Pancreas (tissue), 10 donors: ENCODE measurements at regions not wholly inside any gene's neighbourhood (a gene's known extent, or its start where the extent isn't known, plus 50 kb on each side); places are given as distances from the start of the nearest gene placed in this dataset.

ENCODE experiments used
- ATAC-seq, 4 donors: fragments of 200-7000 bp; cut with Tn5 transposase; one replicate each; pipeline versions ENCODE4 v1.8.0 to v1.9.1; 2020; ENCODE audit warnings: mild to moderate bottlenecking in 4 of 4, moderate library complexity in 4 of 4
- DNase-seq, 6 donors: peaks; one replicate each; pipeline ENCODE4 v3.0.0-alpha.2; 2020
- FAIRE-seq: peaks from 2 replicates; lab custom pipeline; 2012; peaks lifted over from hg19 to GRCh38; lab: Jason Lieb, UNC
- H3K27ac ChIP-seq, 4 donors: fragments of 200-600 bp; sonication (generic); 1 replicate in 3 of 4; 2 replicates in 1 of 4; pipeline versions ENCODE4 v1.5.0 to v1.8.0; 2020
- H3K27me3 ChIP-seq, 4 donors: fragments of 200-600 bp; one replicate each; pipeline ENCODE4 v1.8.0; 2021
- H3K36me3 ChIP-seq, 3 donors: fragments of 200-600 bp; sonication (generic) in 1 of 3; one replicate each; pipeline versions ENCODE4 v1.5.0 to v1.8.0; 2020 to 2021
- H3K4me1 ChIP-seq, 3 donors: fragments of 200-600 bp; one replicate each; pipeline ENCODE4 v1.8.0; 2021
- H3K4me3 ChIP-seq, 4 donors: fragments of 200-600 bp; sonication (generic) in 2 of 4; one replicate each; pipeline versions ENCODE4 v1.5.0 to v1.8.0; 2020 to 2021
- H3K9me3 ChIP-seq, 4 donors: fragments of 200-600 bp; one replicate each; pipeline ENCODE4 v1.8.0; 2021
- WGBS, 2 donors: extraction: QIAGEN DNeasy Blood & Tissue Kit; methylation state at CpG; one replicate each; pipeline ENCODE4 v1.1.7; 2013; 5-methylcytosine and 5-hydroxymethylcytosine counted together
- intact Hi-C, 3 donors: fragments of 100-400 bp; cut with DNase I; formaldehyde crosslinking; loops; one replicate each; pipeline versions ENCODE4 v1.11.1 to v1.14.2; 2022
- TF ChIP-seq, protein P1 (sequence below), 4 donors: fragments of 200-600 bp; sonication (generic) in 3 of 4; IDR thresholded peaks; one replicate each; pipeline versions ENCODE4 v1.5.0 to v1.8.0; 2021; ENCODE audit warnings: antibody characterized with exemption in 4 of 4
- donor health status: healthy with polysubstance abuse.
- donor health status: DM: no; HTN: no; CAD: no; lungs with moderate emphysema.
- donor health status: DM: no; HTN: no; CAD: no.
- donor health status: control.
- donor health status: control.
- donor health status: Bipolar disorder and iron deficiency.
- donor health status: DM: yes; HTN: yes; CAD: no.
- donor health status: DM: no; HTN: no; CAD: no.
- donor health status: DM: no; HTN: no; CAD: no.
- donor health status: DM: yes; HTN: yes; CAD: no.

DNA sequence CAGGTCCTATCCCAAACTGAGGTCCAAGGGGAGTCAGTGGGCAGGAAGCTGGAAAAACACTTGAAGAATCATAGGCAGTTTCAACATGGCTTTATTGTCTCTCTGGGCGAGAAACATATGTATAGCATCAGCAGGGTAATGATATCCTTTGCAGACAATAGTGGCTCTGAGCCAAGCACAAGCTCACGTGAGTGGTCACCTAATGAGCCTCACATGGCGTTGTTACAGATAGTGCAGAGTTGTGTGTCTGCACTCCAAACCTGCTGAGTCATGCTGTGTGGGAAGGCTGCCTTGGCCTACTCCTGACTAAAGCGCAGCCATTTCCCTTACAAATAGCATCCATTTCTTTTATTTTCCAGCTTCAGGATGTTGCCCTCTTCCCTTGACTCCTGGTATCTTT is 105.2 kb upstream of the SYT1 start:
- Histone ChIP-seq H3K27me3 (no peaks in the 10 kb centered on the region), H3K9me3 (no peaks in the 10 kb centered on the region), H3K27ac (no peak overlapping the region), H3K4me1 (no peaks in the 10 kb centered on the region), H3K4me3 (no peak overlapping the region), H3K36me3 (no peaks in the 10 kb centered on the region)
- ATAC-seq: no peak
- intact Hi-C loops: no loop called here
- no peak for FAIRE-seq
- WGBS, 2 donors: 52 to 57% methylated on average over 4 of the region's 4 CpGs
- DNase-seq: no peak
- TF ChIP-seq, protein P1, sequence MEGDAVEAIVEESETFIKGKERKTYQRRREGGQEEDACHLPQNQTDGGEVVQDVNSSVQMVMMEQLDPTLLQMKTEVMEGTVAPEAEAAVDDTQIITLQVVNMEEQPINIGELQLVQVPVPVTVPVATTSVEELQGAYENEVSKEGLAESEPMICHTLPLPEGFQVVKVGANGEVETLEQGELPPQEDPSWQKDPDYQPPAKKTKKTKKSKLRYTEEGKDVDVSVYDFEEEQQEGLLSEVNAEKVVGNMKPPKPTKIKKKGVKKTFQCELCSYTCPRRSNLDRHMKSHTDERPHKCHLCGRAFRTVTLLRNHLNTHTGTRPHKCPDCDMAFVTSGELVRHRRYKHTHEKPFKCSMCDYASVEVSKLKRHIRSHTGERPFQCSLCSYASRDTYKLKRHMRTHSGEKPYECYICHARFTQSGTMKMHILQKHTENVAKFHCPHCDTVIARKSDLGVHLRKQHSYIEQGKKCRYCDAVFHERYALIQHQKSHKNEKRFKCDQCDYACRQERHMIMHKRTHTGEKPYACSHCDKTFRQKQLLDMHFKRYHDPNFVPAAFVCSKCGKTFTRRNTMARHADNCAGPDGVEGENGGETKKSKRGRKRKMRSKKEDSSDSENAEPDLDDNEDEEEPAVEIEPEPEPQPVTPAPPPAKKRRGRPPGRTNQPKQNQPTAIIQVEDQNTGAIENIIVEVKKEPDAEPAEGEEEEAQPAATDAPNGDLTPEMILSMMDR (IDR thresholded peaks at IDR 0.05): no peak

DNA sequence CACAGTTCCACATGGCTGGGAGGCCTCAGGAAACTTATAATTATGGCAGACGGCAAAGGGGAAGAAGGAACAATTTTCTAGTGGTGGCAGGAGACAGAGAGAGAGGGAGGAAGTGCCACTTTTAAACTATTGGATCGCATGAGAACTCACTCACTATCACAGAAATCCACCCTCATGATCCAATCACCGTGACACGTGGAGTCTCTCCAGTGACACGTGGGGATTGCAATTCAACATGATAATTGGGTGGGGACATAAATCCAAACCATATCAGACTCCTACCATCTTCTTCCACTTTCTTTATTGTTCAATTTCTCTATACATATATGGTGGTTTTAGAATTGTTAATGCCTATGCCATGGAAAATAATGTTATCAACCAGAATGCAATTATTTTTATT is 103.7 kb upstream of the SYT1 start:
- intact Hi-C loops: no loop called here
- FAIRE-seq: no peak

GRCh38 chr12:78764913-78765312 is 99.7 kb upstream of the SYT1 start:
- Histone ChIP-seq H3K27ac (no peak overlapping the region), H3K4me3 (no peak overlapping the region), H3K4me1 (peaks cover 0 to 4% (median 0%) of the 10 kb centered on the region in 3 donors), H3K36me3 (no peaks in the 10 kb centered on the region), H3K27me3 (no peaks in the 10 kb centered on the region), H3K9me3 (no peaks in the 10 kb centered on the region)
- ATAC-seq (no peak), FAIRE-seq (no peak), DNase-seq (no peak)
- TF ChIP-seq, protein P1 (IDR thresholded peaks at IDR 0.05): no peak
- intact Hi-C loops: no loop called here
- WGBS, 2 donors: 89% methylated on average over 2 of the region's 2 CpGs

More for the DNA sequence above, 103.7 kb upstream of the SYT1 start:
- H3K27ac ChIP-seq: no peak overlapping the region
- WGBS, 2 donors: 83% methylated on average over 5 of the region's 5 CpGs
- H3K4me3 ChIP-seq: no peak overlapping the region
- H3K9me3 ChIP-seq: no peaks in the 10 kb centered on the region
- no peaks in the 10 kb centered on the region for H3K27me3 ChIP-seq
- DNase-seq: no peak
- H3K36me3 ChIP-seq: no peaks in the 10 kb centered on the region
- TF ChIP-seq, protein P1 (IDR thresholded peaks at IDR 0.05): no peak
- no peaks in the 10 kb centered on the region for H3K4me1 ChIP-seq
- no peak for ATAC-seq

GRCh38 chr12:78767264-78767981 is 97.2 kb upstream of the SYT1 start:
- peaks cover 0 to 4% (median 0%) of the 10 kb centered on the region in 3 donors for H3K4me1 ChIP-seq
- ATAC-seq: peak in 3 of 4 donors; percentile 43 to 72 (median 55)
- H3K27ac ChIP-seq: no peak overlapping the region
- TF ChIP-seq, protein P1 (IDR thresholded peaks at IDR 0.05): no peak
- WGBS, 2 donors: 32 to 35% methylated on average over 4 of the region's 4 CpGs
- no peak for DNase-seq
- FAIRE-seq: no peak
- H3K4me3 ChIP-seq: no peak overlapping the region
- no peaks in the 10 kb centered on the region for H3K9me3 ChIP-seq
- no peaks in the 10 kb centered on the region for H3K27me3 ChIP-seq
- no peaks in the 10 kb centered on the region for H3K36me3 ChIP-seq
- intact Hi-C loops: no loop called here

DNA sequence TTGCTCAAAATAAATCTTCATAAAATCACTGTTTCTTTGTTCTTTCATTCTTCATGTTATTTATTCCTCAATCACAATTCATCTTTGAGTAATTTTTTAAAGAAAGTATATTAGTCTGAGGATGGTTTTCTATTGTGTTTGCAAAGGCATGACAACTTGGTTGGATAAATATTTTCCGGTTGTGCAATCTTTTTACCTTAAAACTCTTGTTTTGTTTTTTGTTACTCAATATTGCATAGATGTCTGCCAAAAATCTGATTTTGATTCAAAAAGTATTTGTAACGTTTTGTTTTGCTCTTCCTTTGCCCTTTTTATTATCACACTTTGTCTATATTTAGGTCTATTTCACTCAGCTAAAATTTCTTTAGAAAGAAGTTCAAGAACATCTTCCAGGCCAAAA is 86.2 kb upstream of the SYT1 start:
- H3K4me1 ChIP-seq: no peaks in the 10 kb centered on the region
- intact Hi-C loops: no loop called here
- FAIRE-seq (no peak), DNase-seq (no peak), ATAC-seq (no peak)
- H3K27me3 ChIP-seq: no peaks in the 10 kb centered on the region
- H3K9me3 ChIP-seq: no peaks in the 10 kb centered on the region
- TF ChIP-seq, protein P1 (IDR thresholded peaks at IDR 0.05): no peak
- no peaks in the 10 kb centered on the region for H3K36me3 ChIP-seq
- no peak overlapping the region for H3K4me3 ChIP-seq
- no peak overlapping the region for H3K27ac ChIP-seq
- 52 to 55% methylated on average over 2 of the region's 2 CpGs for WGBS, 2 donors
